RWPE2 (cell line): ENCODE measurements at regions not wholly inside any gene's neighbourhood (a gene's known extent, or its start where the extent isn't known, plus 50 kb on each side); places are given as distances from the start of the nearest gene placed in this dataset.

ENCODE experiments used
- ATAC-seq: fragments of 200-7000 bp; cut with Tn5 transposase; 3 replicates; pipeline ENCODE4 v1.9.1; 2021; ENCODE audit warnings: low read depth
- DNase-seq: peaks from one replicate; pipeline ENCODE4 v3.0.0-alpha.2; 2020; ENCODE audit warnings: low spot score
- H3K27ac ChIP-seq: fragments of 450-650 bp; 2 replicates; pipeline ENCODE4 v1.5.1; 2017; ENCODE audit warnings: mild to moderate bottlenecking; ENCODE audit not compliant: poor library complexity, severe bottlenecking
- H3K27me3 ChIP-seq: fragments of 250-450 bp; sonication (Bioruptor Pico); 2 replicates; pipeline ENCODE4 v1.5.1; 2021; ENCODE audit warnings: mild to moderate bottlenecking, moderate library complexity; ENCODE audit not compliant: insufficient read depth, poor library complexity, severe bottlenecking
- H3K36me3 ChIP-seq: fragments of 250-450 bp; sonication (Bioruptor Pico); 2 replicates; pipeline ENCODE4 v1.5.1; 2020; ENCODE audit warnings: low read depth, mild to moderate bottlenecking, moderate library complexity
- H3K4me1 ChIP-seq: fragments of 250-450 bp; sonication (Bioruptor Pico); 2 replicates; pipeline ENCODE4 v1.5.1; 2021; ENCODE audit warnings: mild to moderate bottlenecking, moderate library complexity; ENCODE audit not compliant: insufficient read depth, poor library complexity, severe bottlenecking
- H3K4me3 ChIP-seq: fragments of 250-450 bp; sonication (Bioruptor Pico); 2 replicates; pipeline ENCODE4 v1.5.1; 2021; ENCODE audit warnings: mild to moderate bottlenecking, moderate library complexity; ENCODE audit not compliant: severe bottlenecking
- H3K9me3 ChIP-seq: fragments of 250-450 bp; sonication (Bioruptor Pico); 2 replicates; pipeline ENCODE4 v1.5.1; 2021; ENCODE audit warnings: mild to moderate bottlenecking, moderate library complexity; ENCODE audit not compliant: severe bottlenecking
- CTCF ChIP-seq: fragments of 450-650 bp; IDR thresholded peaks from one replicate; pipeline ENCODE4 v1.5.1; 2017; ENCODE audit warnings: mild to moderate bottlenecking, moderate library complexity; ENCODE audit not compliant: poor library complexity, severe bottlenecking

GRCh38 chr5:74188351-74189105 lies 452.0 kb downstream of the ENC1 start:
- DNase-seq (no peak), ATAC-seq (no peak)
- no peaks in the 10 kb centered on the region for H3K9me3 ChIP-seq
- no peak overlapping the region for H3K27ac ChIP-seq
- no peaks in the 10 kb centered on the region for H3K27me3 ChIP-seq
- no peak for TF ChIP-seq CTCF
- no peaks in the 10 kb centered on the region for H3K36me3 ChIP-seq
- no peaks in the 10 kb centered on the region for H3K4me1 ChIP-seq
- H3K4me3 ChIP-seq, result no peak overlapping the region

GRCh38 chr5:74187757-74188156 lies 452.8 kb downstream of the ENC1 start:
- Histone ChIP-seq H3K4me1 (no peaks in the 10 kb centered on the region), H3K27ac (no peak overlapping the region), H3K36me3 (no peaks in the 10 kb centered on the region), H3K27me3 (no peaks in the 10 kb centered on the region), H3K9me3 (no peaks in the 10 kb centered on the region), H3K4me3 (no peak overlapping the region)
- no peak for DNase-seq
- no peak for TF ChIP-seq CTCF
- ATAC-seq, result no peak

- no peak overlapping the region for H3K27ac ChIP-seq
- DNase-seq (no peak), ATAC-seq (no peak)
- no peaks in the 10 kb centered on the region for H3K9me3 ChIP-seq
- H3K36me3 ChIP-seq, result no peaks in the 10 kb centered on the region
- H3K4me3 ChIP-seq, result no peak overlapping the region
- no peak for TF ChIP-seq CTCF
- no peaks in the 10 kb centered on the region for H3K4me1 ChIP-seq
- no peaks in the 10 kb centered on the region for H3K27me3 ChIP-seq
Measured at GRCh38 chr5:74186356-74187315, 453.9 kb downstream of the ENC1 start.

DNA sequence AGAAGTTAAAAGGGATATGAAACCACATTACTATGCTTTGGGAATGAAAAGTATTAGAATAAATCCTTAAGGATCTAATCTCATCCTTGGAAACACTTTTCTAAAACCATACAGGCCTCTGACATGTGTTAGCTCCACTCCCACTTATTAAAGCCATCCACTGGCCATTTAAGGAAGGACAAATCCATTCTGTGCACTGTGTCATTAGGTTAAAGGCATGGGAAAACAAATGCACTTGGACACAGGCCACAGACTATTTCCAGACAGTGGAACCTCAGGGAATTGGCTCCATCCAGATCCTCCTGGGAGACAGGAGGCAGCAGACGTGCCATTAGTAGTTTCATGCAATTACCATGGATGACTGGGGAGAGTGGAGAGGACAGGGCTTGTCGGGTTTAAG lies 454.9 kb downstream of the ENC1 start:
- no peaks in the 10 kb centered on the region for H3K27me3 ChIP-seq
- H3K4me1 ChIP-seq, result no peaks in the 10 kb centered on the region
- no peak overlapping the region for H3K4me3 ChIP-seq
- ATAC-seq (no peak), DNase-seq (no peak)
- H3K27ac ChIP-seq, result no peak overlapping the region
- no peaks in the 10 kb centered on the region for H3K9me3 ChIP-seq
- no peak for TF ChIP-seq CTCF
- H3K36me3 ChIP-seq, result no peaks in the 10 kb centered on the region
